ENCODE measurements at regions not wholly inside any gene's neighbourhood (a gene's known extent, or its start where the extent isn't known, plus 50 kb on each side); places are given as distances from the start of the nearest gene placed in this dataset.

DNA sequence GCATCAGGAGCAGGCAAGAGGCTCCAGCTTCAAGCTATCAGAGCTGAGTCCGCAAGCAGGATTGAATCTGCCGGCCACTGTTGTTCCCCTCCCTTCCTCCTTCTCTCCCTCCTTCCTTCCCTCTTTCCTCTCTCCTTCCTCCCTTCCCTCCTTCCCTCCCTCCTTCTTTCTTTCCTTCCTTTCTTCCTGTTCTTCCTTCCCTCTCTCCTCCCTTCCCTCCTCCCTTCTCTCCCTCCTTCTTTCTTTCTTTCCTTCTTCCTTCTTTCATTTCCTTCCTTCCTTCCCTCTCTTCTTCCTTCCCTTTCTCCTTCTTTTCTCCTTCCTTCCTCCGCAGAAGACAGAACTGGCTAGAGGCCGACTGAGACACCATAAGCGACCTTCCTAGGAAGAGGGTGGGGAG lies 534.0 kb downstream of the NPHP4 start:
- Histone ChIP-seq H4K20me1 (ENCODE audit: insufficient read depth, low read length) (no peaks in the 10 kb centered on the region), H3K27ac (ENCODE audit: low read depth in 1 of 2, low read length in 2 of 2) (no peak overlapping the region), H3K4me1 (ENCODE audit: control insufficient read depth in 1 of 2, insufficient read depth in 2 of 2, low read length in 2 of 2) (no peaks in the 10 kb centered on the region), H2AFZ (ENCODE audit: insufficient read depth, low read depth, low read length, poor library complexity, severe bottlenecking) (no peak overlapping the region), H3K27me3 (ENCODE audit: control insufficient read depth in 2 of 2, insufficient read depth in 2 of 2, low read length in 2 of 2) (no peaks in the 10 kb centered on the region), H3K4me2 (replicated peaks; ENCODE audit: extremely low read depth, low read length, poor library complexity, severe bottlenecking) (no peak overlapping the region), H3K36me3 (replicated peaks in 1 of 2; ENCODE audit: control insufficient read depth in 1 of 2, insufficient read depth in 2 of 2, low read length in 2 of 2) (no peaks in the 10 kb centered on the region), H3K9me3 (replicated peaks in 1 of 2; ENCODE audit: control insufficient read depth in 1 of 2, insufficient read depth in 1 of 2, low read length in 2 of 2) (peaks cover 0 to 11% of the 10 kb centered on the region in 2 donors), H3K9ac (ENCODE audit: insufficient read depth, low read length, poor library complexity, severe bottlenecking) (no peak overlapping the region), H3K4me3 (replicated peaks in 1 of 3; ENCODE audit: low read depth in 2 of 3, low read length in 3 of 3) (no peak overlapping the region), H3K79me2 (ENCODE audit: insufficient read depth, low read length) (no peaks in the 10 kb centered on the region)
- Mint-ChIP-seq H3K36me3 (no peaks in the 10 kb centered on the region), H3K4me1 (no peaks in the 10 kb centered on the region), H3K27ac (no peak overlapping the region), H3K27me3 (ENCODE audit: low read depth in 3 of 3) (peaks cover 6 to 9% (median 7%) of the 10 kb centered on the region in 3 donors), H3K9me3 (peaks cover 0 to 12% (median 4%) of the 10 kb centered on the region in 7 donors), H3K4me3 (no peak overlapping the region)
- TF ChIP-seq, protein P1, sequence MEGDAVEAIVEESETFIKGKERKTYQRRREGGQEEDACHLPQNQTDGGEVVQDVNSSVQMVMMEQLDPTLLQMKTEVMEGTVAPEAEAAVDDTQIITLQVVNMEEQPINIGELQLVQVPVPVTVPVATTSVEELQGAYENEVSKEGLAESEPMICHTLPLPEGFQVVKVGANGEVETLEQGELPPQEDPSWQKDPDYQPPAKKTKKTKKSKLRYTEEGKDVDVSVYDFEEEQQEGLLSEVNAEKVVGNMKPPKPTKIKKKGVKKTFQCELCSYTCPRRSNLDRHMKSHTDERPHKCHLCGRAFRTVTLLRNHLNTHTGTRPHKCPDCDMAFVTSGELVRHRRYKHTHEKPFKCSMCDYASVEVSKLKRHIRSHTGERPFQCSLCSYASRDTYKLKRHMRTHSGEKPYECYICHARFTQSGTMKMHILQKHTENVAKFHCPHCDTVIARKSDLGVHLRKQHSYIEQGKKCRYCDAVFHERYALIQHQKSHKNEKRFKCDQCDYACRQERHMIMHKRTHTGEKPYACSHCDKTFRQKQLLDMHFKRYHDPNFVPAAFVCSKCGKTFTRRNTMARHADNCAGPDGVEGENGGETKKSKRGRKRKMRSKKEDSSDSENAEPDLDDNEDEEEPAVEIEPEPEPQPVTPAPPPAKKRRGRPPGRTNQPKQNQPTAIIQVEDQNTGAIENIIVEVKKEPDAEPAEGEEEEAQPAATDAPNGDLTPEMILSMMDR (IDR thresholded peaks at IDR 0.05): no peak
- intact Hi-C loops (cut with micrococcal nuclease): no loop called here
- WGBS (ENCODE audit: insufficient coverage): 64% methylated on average over 2 of the region's 5 CpGs
- DNase-seq: no peak

DNA sequence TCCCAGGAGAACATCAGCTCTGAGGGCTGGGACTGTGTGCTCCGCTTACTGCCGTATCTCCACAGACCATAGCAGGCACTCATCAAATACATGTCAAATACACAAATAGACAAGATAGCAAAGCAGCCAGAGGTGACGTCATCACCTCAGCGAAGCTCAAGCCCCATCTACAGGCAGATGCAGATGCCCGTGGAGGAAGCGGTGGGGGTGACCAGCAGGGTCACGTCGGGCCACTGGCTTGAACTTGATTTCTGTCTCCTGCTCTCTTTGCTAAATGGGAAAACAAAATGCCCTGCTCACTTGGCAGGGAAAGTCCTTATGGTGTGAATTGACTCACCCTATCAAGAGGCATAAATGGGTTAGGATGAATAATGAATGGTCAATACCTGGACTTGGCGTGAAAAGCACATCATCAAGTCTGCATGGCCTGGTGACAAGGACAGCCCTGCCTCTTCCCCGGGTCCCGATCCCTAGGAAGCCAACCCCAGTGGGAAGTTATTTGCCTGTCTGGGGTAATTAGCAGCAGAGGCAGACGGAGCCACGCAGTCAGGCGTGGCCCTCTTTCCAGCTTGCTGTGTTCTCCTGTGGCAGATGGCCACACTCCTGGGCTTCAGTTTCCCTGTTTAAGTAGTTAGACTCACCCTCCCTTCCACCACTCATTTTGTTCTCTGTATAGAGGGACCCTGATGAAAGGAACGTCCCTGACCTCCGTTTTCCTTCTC lies 536.0 kb downstream of the NPHP4 start:
- intact Hi-C loops (cut with micrococcal nuclease): no loop called here
- WGBS (ENCODE audit: insufficient coverage): 48% methylated on average over 7 of the region's 16 CpGs
- no peaks in the 10 kb centered on the region for H3K36me3 Mint-ChIP-seq

More for the DNA sequence above, 536.0 kb downstream of the NPHP4 start:
- no peak overlapping the region for H2AFZ ChIP-seq (ENCODE audit: insufficient read depth, low read depth, low read length, poor library complexity, severe bottlenecking)
- Mint-ChIP-seq H3K4me3 (no peak overlapping the region), H3K27ac (no peak overlapping the region), H3K9me3 (peaks cover 0 to 8% (median 1%) of the 10 kb centered on the region in 7 donors), H3K27me3 (ENCODE audit: low read depth in 3 of 3) (peaks cover 6 to 9% (median 7%) of the 10 kb centered on the region in 3 donors), H3K4me1 (no peaks in the 10 kb centered on the region)
- H4K20me1 ChIP-seq (ENCODE audit: insufficient read depth, low read length): no peaks in the 10 kb centered on the region
- no peaks in the 10 kb centered on the region for H3K36me3 ChIP-seq (replicated peaks in 1 of 2; ENCODE audit: control insufficient read depth in 1 of 2, insufficient read depth in 2 of 2, low read length in 2 of 2)
- H3K79me2 ChIP-seq (ENCODE audit: insufficient read depth, low read length): no peaks in the 10 kb centered on the region
- no peak overlapping the region for H3K4me2 ChIP-seq (replicated peaks; ENCODE audit: extremely low read depth, low read length, poor library complexity, severe bottlenecking)
- H3K9me3 ChIP-seq (replicated peaks in 1 of 2; ENCODE audit: control insufficient read depth in 1 of 2, insufficient read depth in 1 of 2, low read length in 2 of 2): no peaks in the 10 kb centered on the region
- H3K9ac ChIP-seq (ENCODE audit: insufficient read depth, low read length, poor library complexity, severe bottlenecking): no peak overlapping the region
- no peak overlapping the region for H3K4me3 ChIP-seq (replicated peaks in 1 of 3; ENCODE audit: low read depth in 2 of 3, low read length in 3 of 3)
- TF ChIP-seq, protein P1 (IDR thresholded peaks at IDR 0.05): no peak
- no peaks in the 10 kb centered on the region for H3K27me3 ChIP-seq (ENCODE audit: control insufficient read depth in 2 of 2, insufficient read depth in 2 of 2, low read length in 2 of 2)
- no peak overlapping the region for H3K27ac ChIP-seq (ENCODE audit: low read depth in 1 of 2, low read length in 2 of 2)
- H3K4me1 ChIP-seq (ENCODE audit: control insufficient read depth in 1 of 2, insufficient read depth in 2 of 2, low read length in 2 of 2): no peaks in the 10 kb centered on the region
- no peak for DNase-seq
